Loucy (cell line): ENCODE measurements at regions not wholly inside any gene's neighbourhood (a gene's known extent, or its start where the extent isn't known, plus 50 kb on each side); places are given as distances from the start of the nearest gene placed in this dataset.

ENCODE experiments used
- EZH2phosphoT487 ChIP-seq: fragments of 200-600 bp; IDR thresholded peaks from 2 replicates; pipeline ENCODE4 v1.6.1; 2018; ENCODE audit warnings: antibody characterized with exemption, mild to moderate bottlenecking, moderate library complexity, borderline replicate concordance
- TF ChIP-seq, protein P1 (sequence below): fragments of 200-600 bp; sonication (generic); conservative IDR thresholded peaks from 2 replicates; pipeline ENCODE4 v1.5.1; 2014; ENCODE audit warnings: mild to moderate bottlenecking, antibody characterized with exemption, low read length

DNA sequence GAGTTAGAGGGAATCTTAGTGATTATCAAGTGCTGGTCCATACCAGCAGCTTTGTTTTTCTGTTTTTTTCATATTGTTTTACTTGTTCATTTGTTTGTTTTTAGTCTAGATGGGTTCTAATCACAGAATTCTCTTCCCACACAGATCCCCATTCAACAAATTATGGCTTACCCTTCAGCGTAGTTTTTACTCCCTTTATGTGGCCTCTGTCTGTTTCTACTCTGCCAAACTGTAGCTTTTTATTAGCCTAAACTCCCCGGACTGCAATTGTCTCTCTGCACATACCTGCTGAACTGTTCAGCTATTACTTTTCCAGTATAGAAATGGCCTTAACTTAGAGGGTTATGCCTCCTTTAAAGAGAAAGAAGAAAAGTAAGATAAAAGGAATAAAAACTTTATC, 348.5 kb downstream of the TGFB2 start:
- TF ChIP-seq, protein P1, sequence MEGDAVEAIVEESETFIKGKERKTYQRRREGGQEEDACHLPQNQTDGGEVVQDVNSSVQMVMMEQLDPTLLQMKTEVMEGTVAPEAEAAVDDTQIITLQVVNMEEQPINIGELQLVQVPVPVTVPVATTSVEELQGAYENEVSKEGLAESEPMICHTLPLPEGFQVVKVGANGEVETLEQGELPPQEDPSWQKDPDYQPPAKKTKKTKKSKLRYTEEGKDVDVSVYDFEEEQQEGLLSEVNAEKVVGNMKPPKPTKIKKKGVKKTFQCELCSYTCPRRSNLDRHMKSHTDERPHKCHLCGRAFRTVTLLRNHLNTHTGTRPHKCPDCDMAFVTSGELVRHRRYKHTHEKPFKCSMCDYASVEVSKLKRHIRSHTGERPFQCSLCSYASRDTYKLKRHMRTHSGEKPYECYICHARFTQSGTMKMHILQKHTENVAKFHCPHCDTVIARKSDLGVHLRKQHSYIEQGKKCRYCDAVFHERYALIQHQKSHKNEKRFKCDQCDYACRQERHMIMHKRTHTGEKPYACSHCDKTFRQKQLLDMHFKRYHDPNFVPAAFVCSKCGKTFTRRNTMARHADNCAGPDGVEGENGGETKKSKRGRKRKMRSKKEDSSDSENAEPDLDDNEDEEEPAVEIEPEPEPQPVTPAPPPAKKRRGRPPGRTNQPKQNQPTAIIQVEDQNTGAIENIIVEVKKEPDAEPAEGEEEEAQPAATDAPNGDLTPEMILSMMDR: no peak
- TF ChIP-seq EZH2phosphoT487: no peak
